ENCODE measurements at regions not wholly inside any gene's neighbourhood (a gene's known extent, or its start where the extent isn't known, plus 50 kb on each side); places are given as distances from the start of the nearest gene placed in this dataset.

GRCh38 chr6:71545905-71546304 lies 257.3 kb downstream of the OGFRL1 start:
- no peak overlapping the region for H3K4me3 ChIP-seq (ENCODE audit: low read depth, low read length)
- no peak for DNase-seq (ENCODE audit: low read depth)

DNA sequence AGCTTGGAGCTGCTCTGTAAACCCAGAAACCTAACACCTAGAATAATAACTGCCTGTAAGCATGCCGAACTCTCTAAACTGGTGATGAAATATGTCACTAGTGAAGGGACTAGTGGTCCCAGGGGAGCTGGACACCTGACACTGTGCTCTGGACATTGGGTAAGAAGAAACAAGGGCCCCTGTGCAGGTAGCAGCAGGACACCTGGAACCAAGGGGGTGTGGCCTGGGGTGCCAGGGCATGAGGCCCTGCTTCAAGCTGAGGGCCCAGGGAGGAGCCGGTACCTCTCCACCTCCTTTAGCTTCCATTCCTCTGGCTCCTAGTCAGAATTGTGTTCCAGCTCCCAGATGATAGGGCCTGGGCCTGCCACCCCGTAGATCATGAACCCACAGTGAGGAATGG lies 263.2 kb downstream of the OGFRL1 start:
- no peak for DNase-seq (ENCODE audit: low read depth)
- no peak overlapping the region for H3K4me3 ChIP-seq (ENCODE audit: low read depth, low read length)

DNA sequence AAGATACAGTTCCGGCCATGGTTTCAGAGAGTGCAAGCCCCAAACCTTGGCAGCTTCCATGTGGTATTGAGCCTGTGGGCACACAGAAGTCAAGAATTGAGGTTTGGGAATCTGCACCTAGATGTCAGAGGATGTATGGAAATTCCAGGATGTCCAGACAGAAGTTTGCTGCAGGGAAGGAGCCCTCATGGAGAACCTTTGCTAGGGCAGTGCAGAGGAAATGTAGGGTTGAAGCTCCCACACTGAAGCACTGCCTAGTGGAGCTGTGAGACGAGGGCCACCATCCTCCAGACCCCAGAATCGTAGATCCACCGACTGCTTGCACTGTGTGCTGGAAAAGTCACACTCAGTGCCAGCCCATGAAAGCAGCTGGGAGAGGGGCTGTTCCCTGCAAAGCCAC lies 267.5 kb downstream of the OGFRL1 start:
- no peak overlapping the region for H3K4me3 ChIP-seq (ENCODE audit: low read depth, low read length)
- DNase-seq (ENCODE audit: low read depth), result no peak

DNA sequence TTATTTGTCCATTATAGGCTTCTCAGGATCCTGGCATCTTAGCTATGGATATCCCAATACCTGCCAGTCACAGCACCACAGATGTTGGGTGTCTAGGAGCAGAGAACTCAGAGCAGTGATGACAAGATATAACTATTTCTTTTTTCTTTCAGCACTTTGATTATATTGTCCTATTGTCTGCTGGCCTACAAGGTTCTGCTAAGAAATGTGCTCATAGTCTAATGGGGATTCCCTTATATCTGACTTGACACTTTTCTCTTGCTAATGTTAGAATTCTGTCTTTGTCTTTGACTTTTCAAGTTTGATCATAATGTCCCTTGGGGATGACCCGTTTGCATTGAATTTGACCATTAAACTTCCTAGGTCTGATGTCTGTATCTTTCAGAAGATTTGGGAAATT lies 270.4 kb downstream of the OGFRL1 start:
- DNase-seq (ENCODE audit: low read depth), result no peak

DNA sequence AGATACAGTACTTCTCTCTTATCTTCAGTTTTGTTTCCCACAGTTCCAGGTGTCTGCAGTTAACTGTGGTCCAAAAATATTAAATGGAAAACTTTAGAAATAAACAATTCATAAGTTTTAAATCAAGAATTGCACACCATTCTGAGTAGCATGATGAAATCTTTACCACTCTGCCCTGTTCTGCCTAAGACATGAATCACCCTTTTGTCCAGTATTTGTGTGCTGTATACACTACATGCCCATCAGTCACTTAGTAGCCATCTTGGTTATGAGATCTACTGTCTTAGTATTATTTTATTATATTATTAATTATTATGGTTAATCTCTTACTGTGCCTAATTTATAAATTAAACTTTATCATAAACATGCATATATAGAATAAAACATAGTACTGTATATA lies 279.0 kb downstream of the OGFRL1 start:
- H3K4me3 ChIP-seq (ENCODE audit: low read depth, low read length), result no peak overlapping the region
- DNase-seq (ENCODE audit: low read depth), result no peak

More for the DNA sequence above, 270.4 kb downstream of the OGFRL1 start:
- H3K4me3 ChIP-seq (ENCODE audit: low read depth, low read length), result no peak overlapping the region

GRCh38 chr6:71577766-71578165 lies 289.2 kb downstream of the OGFRL1 start:
- no peak for DNase-seq (ENCODE audit: low read depth)
- no peak overlapping the region for H3K4me3 ChIP-seq (ENCODE audit: low read depth, low read length)

- DNase-seq (ENCODE audit: low read depth), result no peak
- H3K4me3 ChIP-seq (ENCODE audit: low read depth, low read length), result no peak overlapping the region
Measured at GRCh38 chr6:71579902-71580301, 291.3 kb downstream of the OGFRL1 start.

- DNase-seq (ENCODE audit: low read depth), result no peak
- no peak overlapping the region for H3K4me3 ChIP-seq (ENCODE audit: low read depth, low read length)
Measured at GRCh38 chr6:71582820-71583219, 294.2 kb downstream of the OGFRL1 start.

DNA sequence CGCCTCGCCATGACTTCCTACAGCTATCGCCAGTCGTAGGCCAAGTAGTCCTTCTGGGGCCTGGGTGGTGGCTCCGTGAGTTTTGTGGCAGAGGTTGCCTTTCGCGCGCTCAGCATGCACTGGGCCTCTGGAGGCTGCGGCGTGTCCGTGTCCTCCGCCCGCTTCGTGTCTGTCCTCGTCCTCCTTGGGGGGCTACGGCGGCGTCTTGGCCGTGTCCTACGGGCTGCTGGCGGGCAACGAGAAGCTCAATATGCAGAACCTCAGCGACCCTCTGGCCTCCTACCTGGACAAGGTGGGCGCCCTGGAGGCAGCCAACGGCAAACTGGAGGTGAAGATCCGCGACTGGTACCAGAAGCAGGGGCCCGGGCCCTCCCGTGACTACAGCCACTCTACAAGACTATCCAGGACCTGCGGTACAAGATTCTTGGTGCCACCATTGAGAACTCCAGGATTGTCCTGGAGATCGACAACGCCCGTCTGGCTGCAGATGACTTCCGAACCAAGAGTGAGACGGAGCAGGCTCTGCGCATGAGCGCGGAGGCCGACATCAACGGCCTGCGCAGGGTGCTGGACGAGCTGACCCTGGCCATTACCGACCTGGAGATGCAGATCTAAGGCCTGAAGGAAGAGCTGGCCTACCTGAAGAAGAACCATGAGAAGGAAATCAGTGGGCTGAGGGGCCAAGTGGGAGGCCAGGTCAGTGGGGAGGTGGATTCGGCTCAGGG lies 296.3 kb downstream of the OGFRL1 start:
- H3K4me3 ChIP-seq (ENCODE audit: low read depth, low read length), result no peak overlapping the region
- DNase-seq (ENCODE audit: low read depth), result no peak

DNA sequence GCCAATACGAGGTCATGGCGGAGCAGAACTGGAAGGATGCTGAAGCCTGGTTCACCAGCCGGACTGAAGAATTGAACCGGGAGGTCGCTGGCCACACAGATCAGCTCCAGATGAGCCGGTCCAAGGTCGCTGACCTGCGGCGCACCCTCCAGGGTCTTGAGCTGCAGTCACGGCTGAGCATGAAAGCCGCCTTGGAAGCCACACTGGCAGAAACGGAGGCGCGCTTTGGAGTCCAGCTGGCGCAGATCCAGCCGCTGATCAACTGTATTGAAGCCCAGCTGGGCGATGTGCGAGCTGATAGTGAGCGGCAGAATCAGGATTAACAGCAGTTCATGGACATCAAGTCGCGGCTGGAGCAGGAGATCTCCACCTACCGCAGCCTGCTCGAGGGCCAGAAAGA lies 296.9 kb downstream of the OGFRL1 start:
- no peak overlapping the region for H3K4me3 ChIP-seq (ENCODE audit: low read depth, low read length)
- DNase-seq (ENCODE audit: low read depth), result no peak

DNA sequence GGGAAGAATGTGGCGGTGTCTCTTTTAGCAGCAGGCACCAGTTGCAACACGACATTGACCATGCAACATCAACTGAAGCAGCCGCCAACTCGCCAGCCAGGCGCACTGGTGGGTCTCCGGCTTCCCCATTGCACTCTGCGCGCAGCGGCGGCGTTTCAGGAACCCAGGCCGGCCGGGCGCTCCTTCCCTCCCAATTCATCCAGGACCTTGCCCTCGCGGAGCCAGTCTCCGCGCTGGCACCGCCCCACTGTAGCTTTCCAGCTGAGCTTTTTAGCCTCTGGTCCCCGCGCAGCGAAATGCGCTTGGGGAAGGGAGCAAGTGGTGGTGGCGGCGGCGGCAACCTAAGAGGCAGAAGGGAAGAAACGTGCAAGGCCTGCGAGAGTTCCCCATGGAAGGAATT lies 297.9 kb upstream of the RIMS1 start:
- DNase-seq (ENCODE audit: low read depth), result no peak
- no peak overlapping the region for H3K4me3 ChIP-seq (ENCODE audit: low read depth, low read length)

DNA sequence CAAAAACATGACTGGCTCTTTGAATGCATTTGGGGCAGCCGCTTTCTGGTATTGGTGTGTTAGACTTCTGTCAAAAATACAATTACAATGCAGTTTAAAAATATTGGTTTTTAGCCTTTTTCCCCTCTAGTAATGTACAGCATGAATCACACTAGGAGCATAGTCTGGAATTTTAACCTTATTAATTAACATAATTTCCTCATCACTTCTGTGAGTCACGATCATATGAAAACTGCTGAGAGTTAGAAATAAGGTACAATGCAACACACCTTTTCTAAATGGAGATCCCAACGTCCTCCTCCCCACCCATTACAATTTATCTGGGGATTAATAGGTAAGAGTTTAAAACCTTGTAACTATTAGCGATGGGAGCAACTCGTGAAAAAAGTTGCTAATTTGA lies 297.1 kb upstream of the RIMS1 start:
- no peak overlapping the region for H3K4me3 ChIP-seq (ENCODE audit: low read depth, low read length)
- no peak for DNase-seq (ENCODE audit: low read depth)

DNA sequence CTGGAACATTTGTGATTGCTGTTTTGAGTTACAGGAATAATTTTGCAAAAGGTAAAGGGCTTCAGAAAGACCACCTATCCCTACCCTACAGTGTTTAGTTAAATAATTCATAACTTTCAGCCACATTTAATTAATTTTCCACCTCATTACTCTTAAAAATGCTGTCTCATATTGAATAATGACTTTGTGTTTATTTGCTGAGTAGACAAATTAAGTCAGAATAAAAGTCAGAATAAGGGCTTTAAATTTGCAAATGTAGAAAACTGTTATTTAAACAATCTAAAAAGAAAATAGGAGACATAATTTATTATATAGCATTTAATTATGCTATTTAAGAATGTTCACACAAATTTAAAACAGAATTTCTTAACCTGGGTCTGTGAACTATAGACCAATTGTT lies 293.7 kb upstream of the RIMS1 start:
- no peak overlapping the region for H3K4me3 ChIP-seq (ENCODE audit: low read depth, low read length)

DNA sequence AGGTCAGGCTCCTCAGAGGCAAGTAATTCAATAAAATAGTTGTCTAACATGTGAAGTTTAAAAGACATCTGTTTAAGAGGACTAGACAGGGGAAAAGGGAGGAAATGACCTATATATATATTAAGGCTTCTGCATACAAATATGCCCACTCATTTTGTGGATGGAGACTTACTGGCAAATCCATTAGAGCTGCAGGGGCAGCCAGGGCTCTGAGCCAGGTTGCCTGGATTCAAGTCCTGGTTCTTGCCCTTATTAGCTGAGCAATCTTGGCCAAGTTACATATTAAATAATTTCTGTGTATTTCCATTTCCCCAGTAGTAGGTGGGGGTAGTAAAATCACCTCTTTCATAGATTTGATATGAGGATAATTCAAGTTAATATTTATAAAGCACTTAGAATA lies 287.0 kb upstream of the RIMS1 start:
- DNase-seq (ENCODE audit: low read depth), result no peak
- no peak overlapping the region for H3K4me3 ChIP-seq (ENCODE audit: low read depth, low read length)

More for the DNA sequence above, 293.7 kb upstream of the RIMS1 start:
- no peak for DNase-seq (ENCODE audit: low read depth)

- no peak overlapping the region for H3K4me3 ChIP-seq (ENCODE audit: low read depth, low read length)
- no peak for DNase-seq (ENCODE audit: low read depth)
Measured at GRCh38 chr6:71602385-71603007, 283.9 kb upstream of the RIMS1 start.

DNA sequence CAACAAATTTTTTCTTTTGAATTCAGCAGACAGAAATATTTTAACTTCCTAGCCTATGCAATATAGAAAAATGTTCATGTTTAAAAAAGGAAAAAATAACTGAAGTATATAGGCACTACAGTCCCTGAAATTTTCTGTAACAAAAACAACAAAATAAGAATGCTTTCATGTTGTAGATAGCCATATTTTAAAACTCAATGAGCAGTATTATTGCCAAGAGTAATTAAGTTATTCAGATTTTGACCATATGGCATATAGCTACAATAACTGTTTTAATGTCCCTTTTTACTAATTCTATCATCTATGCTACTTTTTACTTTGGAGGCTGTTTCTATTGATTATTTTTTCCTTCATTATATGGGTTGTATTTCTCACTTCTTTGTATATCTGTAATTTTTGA lies 283.3 kb upstream of the RIMS1 start:
- H3K4me3 ChIP-seq (ENCODE audit: low read depth, low read length), result no peak overlapping the region
- no peak for DNase-seq (ENCODE audit: low read depth)

DNA sequence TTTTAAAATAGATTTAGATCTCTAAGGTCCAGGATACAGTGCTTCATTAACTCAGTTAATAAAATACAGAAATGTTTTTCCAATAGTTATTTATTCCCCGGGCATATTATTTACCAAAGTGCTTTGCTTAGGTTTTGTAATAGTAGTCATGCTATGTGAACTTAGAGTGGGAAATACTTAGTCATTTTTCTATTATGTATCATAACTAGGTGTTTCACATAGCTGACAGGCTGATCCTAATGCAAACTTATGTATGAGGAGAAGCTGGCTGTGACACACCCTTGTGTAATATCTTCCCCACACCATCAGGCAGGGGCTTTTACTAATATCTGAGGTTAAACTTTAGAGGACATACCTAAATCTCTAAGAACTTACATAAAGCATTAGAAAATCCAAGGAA lies 277.7 kb upstream of the RIMS1 start:
- no peak for DNase-seq (ENCODE audit: low read depth)

DNA sequence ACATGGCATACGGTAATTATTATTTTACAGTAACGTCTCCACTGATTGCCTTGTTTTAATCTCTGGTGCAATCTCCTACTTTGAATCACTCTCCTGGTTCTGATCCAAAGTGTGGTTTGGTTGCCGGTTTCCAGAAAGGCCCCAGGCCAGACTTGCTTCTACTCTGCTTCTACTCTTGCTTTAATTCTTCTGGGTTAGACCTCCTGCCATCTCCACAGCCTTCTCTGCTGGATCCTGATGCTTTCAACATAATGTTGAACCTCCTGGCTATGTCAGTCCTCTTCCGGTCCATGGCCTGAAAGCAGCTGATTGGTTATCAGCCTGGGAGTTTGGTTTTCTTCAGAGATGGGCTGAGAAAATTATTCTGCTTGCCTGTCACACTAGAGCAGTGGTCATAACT lies 266.5 kb upstream of the RIMS1 start:
- DNase-seq (ENCODE audit: low read depth), result no peak
- H3K4me3 ChIP-seq (ENCODE audit: low read depth, low read length), result no peak overlapping the region

More for the DNA sequence above, 277.7 kb upstream of the RIMS1 start:
- H3K4me3 ChIP-seq (ENCODE audit: low read depth, low read length), result no peak overlapping the region

DNA sequence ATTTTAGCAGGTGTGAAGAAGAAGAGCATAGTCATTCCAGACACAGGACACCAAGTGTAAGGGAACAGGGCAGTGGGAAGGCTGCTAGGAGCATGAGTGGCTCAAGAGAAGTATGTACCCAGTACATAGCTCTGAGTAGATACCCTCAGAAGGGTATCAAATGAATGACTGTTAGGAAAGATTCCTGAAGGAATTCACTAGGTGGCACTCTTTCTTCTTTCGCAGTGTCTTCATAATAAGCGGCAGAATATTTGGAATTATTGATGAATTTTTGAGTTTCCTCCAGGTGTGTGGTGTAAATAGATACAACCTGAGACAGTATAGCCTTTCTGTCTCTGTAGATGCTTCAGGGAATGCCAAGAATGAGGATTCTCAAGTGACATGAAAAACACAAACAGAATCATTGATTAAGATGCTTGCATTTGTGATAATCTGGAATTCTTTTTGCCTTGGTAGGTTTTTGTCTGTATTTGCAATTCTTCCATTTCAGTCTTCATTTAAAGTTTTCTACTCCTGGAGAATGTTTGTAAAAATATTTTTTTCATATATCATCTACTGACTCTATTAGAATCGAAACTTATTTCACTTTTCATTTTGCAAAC lies 264.3 kb upstream of the RIMS1 start:
- no peak for DNase-seq (ENCODE audit: low read depth)
- no peak overlapping the region for H3K4me3 ChIP-seq (ENCODE audit: low read depth, low read length)

- no peak overlapping the region for H3K4me3 ChIP-seq (ENCODE audit: low read depth, low read length)
- DNase-seq (ENCODE audit: low read depth), result no peak
Measured at GRCh38 chr6:71642120-71642519, 244.2 kb upstream of the RIMS1 start.

GRCh38 chr6:71642793-71643192 lies 243.6 kb upstream of the RIMS1 start:
- H3K4me3 ChIP-seq (ENCODE audit: low read depth, low read length), result no peak overlapping the region
- DNase-seq (ENCODE audit: low read depth), result no peak

All from skeletal muscle cell (primary cell).